HFFc6 (cell line): ENCODE measurements at regions not wholly inside any gene's neighbourhood (a gene's known extent, or its start where the extent isn't known, plus 50 kb on each side); places are given as distances from the start of the nearest gene placed in this dataset.
"Not testable (repeated sequence)": the region's sequence is repeated elsewhere in the genome, so short reads cannot be mapped to it uniquely, and the experiment has no call there.

Experiments used
- DNase-seq: peaks from one replicate; pipeline ENCODE4 v3.0.0-alpha.2; 2018
- H3K27ac Mint-ChIP-seq: 2 replicates; pipeline ENCODE4 v1.8.0; 2020; ENCODE audit warnings: mild to moderate bottlenecking, mixed read lengths
- H3K27me3 Mint-ChIP-seq: 2 replicates; pipeline ENCODE4 v1.8.0; 2021; ENCODE audit warnings: mild to moderate bottlenecking, moderate library complexity, mixed read lengths; ENCODE audit not compliant: insufficient read depth
- H3K36me3 Mint-ChIP-seq: 2 replicates; pipeline ENCODE4 v1.8.0; 2021; ENCODE audit warnings: low read depth, mixed read lengths
- H3K4me1 Mint-ChIP-seq: 2 replicates; pipeline ENCODE4 v1.8.0; 2020; ENCODE audit warnings: low read depth, mixed read lengths
- H3K4me3 Mint-ChIP-seq: 2 replicates; pipeline ENCODE4 v1.8.0; 2020; ENCODE audit warnings: mild to moderate bottlenecking, moderate library complexity, mixed read lengths
- H3K9me3 Mint-ChIP-seq: 2 replicates; pipeline ENCODE4 v1.8.0; 2020; ENCODE audit warnings: mild to moderate bottlenecking, mixed read lengths
- CTCF ChIP-seq: fragments of 200-600 bp; sonication (generic); IDR thresholded peaks from 2 replicates; pipeline ENCODE4 v1.5.0; 2021; ENCODE audit warnings: antibody characterized with exemption, mild to moderate bottlenecking

DNA sequence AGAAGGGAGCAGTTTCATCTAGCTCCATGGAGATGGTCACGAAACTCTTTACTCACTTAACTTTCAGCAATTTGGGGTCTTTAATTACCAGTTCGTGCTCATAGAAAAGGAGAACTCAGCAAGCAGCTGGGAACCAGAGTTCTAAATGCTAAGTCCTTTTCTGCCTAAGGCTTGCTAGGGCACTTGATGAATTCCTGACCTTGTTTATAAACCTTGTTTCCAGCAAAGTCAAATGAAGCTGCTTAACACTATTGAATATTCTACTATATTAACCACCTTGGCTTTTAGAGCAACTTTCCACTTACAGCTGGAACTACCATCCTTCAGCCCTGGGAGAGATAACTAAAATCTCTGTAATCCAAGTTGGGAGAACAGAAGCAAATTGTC lies 79.5 kb upstream of the TSC22D2 start:
- peaks cover 49% of the 10 kb centered on the region for H3K4me1 Mint-ChIP-seq
- no peak overlapping the region for H3K27ac Mint-ChIP-seq
- H3K4me3 Mint-ChIP-seq, result no peak overlapping the region
- no peak for DNase-seq
- H3K36me3 Mint-ChIP-seq, result peaks cover 5% of the 10 kb centered on the region; the same call in 1 of the 2 replicates
- no peaks in the 10 kb centered on the region for H3K27me3 Mint-ChIP-seq
- TF ChIP-seq CTCF, result no peak
- H3K9me3 Mint-ChIP-seq, result no peaks in the 10 kb centered on the region

DNA sequence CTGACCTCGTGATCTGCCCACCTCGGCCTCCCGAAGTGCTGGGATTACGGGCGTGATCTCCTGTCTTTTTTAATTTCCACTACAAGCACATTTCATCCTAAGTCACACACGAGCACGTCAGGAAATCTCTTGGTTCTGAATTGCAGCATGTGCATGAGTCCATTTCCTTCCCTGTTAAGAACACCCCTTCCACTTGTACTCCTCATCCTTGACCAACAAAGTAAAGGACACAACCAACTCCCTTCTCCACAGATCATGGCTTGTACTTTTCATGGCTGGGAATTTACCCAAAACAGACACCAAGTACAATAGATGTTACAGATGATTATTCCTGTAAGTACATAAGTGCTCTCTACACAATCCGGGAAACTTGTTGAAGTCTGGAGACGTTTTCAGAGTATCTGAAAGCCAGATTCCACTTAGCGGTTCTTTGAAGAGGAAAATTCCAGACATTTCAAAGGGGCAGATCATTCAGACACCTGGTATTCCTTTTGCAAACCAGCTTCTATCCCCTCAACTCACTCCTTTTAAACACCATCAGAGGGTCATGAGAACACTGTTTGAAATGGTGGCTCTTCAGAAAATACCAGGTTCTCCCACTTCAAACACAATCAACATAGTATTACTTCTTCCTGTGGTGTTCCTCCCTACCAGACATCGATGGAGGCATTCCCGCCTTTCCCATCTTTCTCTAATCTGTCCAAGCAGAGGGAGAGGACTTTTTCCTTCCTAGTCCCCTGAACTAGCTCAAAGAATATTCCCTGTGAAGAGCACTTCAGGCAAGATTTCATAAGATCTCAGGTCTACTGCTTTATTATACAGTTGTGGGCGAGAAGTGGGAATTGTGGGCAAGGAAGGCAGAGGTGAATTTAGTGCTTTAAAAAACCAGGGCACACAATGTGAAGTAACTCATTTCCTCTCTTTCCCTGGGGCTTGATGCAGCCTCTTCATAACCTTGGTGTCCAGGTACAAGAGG lies 80.1 kb upstream of the TSC22D2 start:
- H3K9me3 Mint-ChIP-seq, result no peaks in the 10 kb centered on the region

GRCh38 chr3:150324788-150325187 lies 83.3 kb upstream of the TSC22D2 start:
- Mint-ChIP-seq H3K27ac (no peak overlapping the region), H3K36me3 (peaks cover 5% of the 10 kb centered on the region; the same call in 1 of the 2 replicates), H3K9me3 (no peaks in the 10 kb centered on the region), H3K4me1 (peaks cover 57% of the 10 kb centered on the region), H3K4me3 (no peak overlapping the region), H3K27me3 (no peaks in the 10 kb centered on the region)
- DNase-seq, result no peak
- no peak for TF ChIP-seq CTCF

More for the DNA sequence above, 80.1 kb upstream of the TSC22D2 start:
- H3K27ac Mint-ChIP-seq, result no peak overlapping the region
- no peak overlapping the region for H3K4me3 Mint-ChIP-seq
- peaks cover 46% of the 10 kb centered on the region for H3K4me1 Mint-ChIP-seq
- H3K27me3 Mint-ChIP-seq, result no peaks in the 10 kb centered on the region
- no peak for TF ChIP-seq CTCF
- DNase-seq, result no peak
- peaks cover 5% of the 10 kb centered on the region; the same call in 1 of the 2 replicates for H3K36me3 Mint-ChIP-seq

DNA sequence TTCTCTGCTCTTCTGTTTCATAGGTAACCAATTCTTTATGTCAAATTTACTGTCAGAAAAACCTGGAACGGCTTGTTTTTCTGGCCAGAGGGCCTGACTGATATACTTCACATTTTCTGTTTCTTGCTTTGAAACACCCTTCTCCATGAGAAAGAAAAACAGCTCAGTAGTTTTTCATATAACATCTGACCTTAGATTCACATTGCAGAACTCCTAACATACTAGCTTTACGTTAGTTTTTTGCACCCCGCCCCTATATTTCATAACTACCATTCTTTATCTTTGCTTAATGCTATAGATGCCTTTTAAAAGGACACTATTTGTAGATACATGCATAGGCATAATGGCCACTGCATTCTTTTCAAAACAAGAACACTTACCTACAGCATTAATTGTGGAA lies 83.9 kb upstream of the TSC22D2 start:
- H3K4me3 Mint-ChIP-seq, result no peak overlapping the region
- H3K4me1 Mint-ChIP-seq, result peaks cover 58% of the 10 kb centered on the region
- no peaks in the 10 kb centered on the region for H3K27me3 Mint-ChIP-seq
- TF ChIP-seq CTCF, result no peak
- DNase-seq, result no peak
- H3K36me3 Mint-ChIP-seq, result peaks cover 5% of the 10 kb centered on the region; the same call in 1 of the 2 replicates
- no peak overlapping the region for H3K27ac Mint-ChIP-seq
- H3K9me3 Mint-ChIP-seq, result no peaks in the 10 kb centered on the region

DNA sequence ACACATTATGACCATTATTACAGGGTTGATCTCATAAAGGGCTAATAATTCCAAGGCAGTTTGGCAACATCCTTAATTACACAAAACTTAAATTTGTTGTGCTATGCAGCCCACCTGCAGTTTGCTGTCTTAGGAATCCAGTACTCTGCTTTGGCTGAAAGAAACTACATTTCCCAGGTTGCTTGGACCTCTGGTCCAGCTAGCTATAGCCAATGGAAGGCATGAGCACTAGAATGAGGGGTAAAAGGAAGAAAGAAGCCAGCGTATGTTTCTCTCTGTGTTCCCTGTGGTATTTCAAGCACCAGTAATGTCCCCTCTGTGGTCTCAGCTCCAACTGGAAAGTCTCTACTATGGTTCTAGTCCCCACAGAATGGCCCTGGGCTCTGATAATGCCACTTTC lies 84.3 kb upstream of the TSC22D2 start:
- no peak for TF ChIP-seq CTCF
- no peak overlapping the region for H3K27ac Mint-ChIP-seq
- H3K4me1 Mint-ChIP-seq, result peaks cover 63% of the 10 kb centered on the region
- DNase-seq, result no peak
- H3K36me3 Mint-ChIP-seq, result peaks cover 5% of the 10 kb centered on the region; the same call in 1 of the 2 replicates
- no peak overlapping the region for H3K4me3 Mint-ChIP-seq
- no peaks in the 10 kb centered on the region for H3K9me3 Mint-ChIP-seq
- no peaks in the 10 kb centered on the region for H3K27me3 Mint-ChIP-seq

- peaks cover 68% of the 10 kb centered on the region for H3K4me1 Mint-ChIP-seq
- not testable (repeated sequence) for H3K27me3 Mint-ChIP-seq, H3K27ac Mint-ChIP-seq, H3K36me3 Mint-ChIP-seq, H3K4me3 Mint-ChIP-seq, H3K9me3 Mint-ChIP-seq, DNase-seq
Observed at GRCh38 chr3:150323091-150323490, 85.0 kb upstream of the TSC22D2 start.

GRCh38 chr3:150320971-150321370 lies 87.1 kb upstream of the TSC22D2 start:
- not testable (repeated sequence) for H3K9me3 Mint-ChIP-seq, H3K4me3 Mint-ChIP-seq, H3K27ac Mint-ChIP-seq, H3K36me3 Mint-ChIP-seq, DNase-seq, H3K27me3 Mint-ChIP-seq
- peaks cover 64% of the 10 kb centered on the region for H3K4me1 Mint-ChIP-seq
